ENCODE measurements at regions not wholly inside any gene's neighbourhood (a gene's known extent, or its start where the extent isn't known, plus 50 kb on each side); places are given as distances from the start of the nearest gene placed in this dataset.

- DNase-seq, result no peak
These were observed 94.5 kb downstream of the PDGFA start for GRCh38 chr7:424961-425793.

DNA sequence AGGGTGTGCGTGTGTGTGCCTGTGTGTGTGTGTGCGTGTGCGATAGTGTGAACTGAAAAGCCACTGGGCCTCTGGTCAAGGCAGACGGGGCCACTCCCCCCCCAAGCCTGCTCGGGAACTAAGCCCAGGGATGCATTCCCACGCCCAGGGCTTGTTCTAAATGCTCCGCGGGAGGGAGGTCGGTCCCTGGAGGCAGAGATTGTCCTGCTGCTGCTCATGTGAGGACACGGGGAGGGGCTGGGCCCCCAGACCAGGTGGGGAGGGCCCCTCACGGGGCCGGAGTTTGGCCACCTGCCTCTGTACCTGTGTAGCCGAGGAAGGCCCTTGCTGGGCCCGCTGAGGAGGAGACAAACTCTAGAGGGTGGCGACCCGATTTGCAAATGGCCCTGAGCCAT, 93.9 kb downstream of the PDGFA start:
- DNase-seq, result no peak

DNA sequence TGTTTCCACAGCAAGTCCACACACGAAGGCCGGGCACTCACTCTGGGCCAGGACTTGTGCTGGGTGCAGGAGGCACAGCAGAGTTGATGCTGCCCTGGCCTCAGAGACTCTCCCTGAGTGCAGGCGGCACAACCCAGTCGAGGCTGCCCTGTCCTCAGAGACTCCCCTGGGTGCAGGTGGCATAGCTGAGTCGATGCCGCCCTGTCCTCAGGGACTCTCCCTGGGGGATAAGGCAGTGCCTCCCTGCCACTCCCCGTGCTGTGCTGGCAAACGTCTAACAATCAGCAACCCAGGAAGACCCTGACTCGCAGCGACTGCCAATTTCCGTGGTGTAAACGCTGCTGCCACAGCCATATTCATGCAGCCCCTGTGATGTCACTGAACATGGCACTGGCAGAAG, 93.1 kb downstream of the PDGFA start:
- no peak for DNase-seq

DNA sequence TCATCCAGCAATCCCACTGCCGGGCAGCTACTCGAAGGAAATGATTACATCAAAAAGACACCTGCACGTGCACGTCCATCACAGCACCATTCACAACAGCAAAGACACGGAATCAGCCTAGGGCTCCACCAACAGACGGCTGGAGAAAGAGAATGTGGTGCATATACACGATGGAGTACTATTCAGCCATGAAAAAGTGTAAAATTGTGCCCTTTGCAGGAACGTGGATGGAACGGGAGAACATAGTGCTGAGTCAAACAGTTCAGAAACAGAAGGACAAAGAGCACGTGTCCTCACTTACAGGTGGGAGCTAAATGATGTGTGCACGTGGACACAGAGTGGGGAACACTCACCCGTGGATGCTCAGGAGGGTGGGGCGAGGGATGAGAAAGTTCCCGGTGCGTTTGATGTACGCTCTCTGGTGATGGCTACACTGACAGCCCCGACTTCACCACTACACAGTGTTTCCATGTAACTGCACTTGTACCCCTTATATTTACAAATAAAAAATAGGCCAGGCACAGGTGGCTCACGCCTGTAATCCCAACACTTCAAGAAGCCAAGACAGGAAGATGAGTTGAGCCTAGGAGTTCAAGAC, 92.0 kb downstream of the PDGFA start:
- DNase-seq, result no peak

DNA sequence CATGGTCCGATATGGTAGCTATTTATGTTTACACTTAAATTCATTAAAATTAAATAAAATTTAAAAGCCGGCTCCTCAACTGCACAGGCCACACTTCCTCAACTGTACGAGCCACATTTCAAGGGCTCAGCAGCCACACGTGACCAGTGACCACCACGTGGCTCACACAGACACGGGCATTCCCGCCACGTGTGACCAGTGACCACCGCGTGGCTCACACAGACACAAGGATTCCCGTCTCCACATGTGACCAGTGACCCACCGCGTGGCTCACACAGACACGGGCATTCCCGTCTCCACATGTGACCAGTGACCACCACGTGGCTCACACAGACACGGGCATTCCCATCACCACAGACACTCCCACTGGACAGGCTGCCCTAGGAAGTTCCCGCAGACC, 91.3 kb downstream of the PDGFA start:
- DNase-seq, result no peak

GRCh38 chr7:428927-429827, 90.5 kb downstream of the PDGFA start:
- DNase-seq, result no peak

DNA sequence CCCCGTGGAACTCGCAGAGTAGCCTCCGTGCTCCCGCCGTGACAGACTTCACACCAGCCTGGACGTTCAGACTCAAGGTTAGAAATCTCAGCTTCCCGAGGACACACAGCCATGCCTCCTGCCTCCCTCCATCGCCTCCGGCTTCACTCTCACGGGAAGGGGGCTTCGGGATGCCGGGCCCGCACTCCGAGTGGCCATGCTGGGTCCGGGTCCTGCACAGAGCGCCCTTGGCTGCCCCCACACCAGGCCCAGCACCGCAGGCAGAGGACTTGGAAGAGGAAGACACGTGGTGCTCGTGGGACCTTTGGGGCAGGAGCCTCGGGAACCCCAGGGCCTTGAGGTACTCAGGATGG, 89.8 kb downstream of the PDGFA start:
- no peak for DNase-seq

- DNase-seq, result no peak
These were observed 88.6 kb downstream of the PDGFA start for GRCh38 chr7:431041-431440.

DNA sequence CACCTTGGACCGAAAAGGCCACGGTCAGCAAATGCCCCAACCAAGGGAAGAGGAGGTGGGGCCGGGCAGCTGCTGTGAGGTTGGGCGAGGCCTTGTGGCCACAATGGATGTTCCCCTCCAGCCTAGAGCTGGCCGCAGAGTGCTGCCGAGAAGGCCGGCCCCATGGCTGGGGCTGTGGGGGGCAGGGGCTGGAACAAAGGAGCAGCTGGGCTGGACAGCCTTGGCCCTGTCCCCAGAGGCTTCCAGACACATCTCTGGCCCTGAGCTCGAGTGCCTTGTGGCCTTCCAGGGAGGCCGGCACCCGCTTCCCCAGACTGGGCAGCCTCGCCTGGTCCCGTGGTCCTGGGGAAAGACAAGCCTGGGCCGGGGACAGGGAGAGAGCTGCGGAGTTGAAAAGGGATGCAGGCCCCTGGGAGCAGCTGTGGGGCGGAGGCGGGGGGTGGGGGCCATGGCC, 88.0 kb downstream of the PDGFA start:
- no peak for DNase-seq

DNA sequence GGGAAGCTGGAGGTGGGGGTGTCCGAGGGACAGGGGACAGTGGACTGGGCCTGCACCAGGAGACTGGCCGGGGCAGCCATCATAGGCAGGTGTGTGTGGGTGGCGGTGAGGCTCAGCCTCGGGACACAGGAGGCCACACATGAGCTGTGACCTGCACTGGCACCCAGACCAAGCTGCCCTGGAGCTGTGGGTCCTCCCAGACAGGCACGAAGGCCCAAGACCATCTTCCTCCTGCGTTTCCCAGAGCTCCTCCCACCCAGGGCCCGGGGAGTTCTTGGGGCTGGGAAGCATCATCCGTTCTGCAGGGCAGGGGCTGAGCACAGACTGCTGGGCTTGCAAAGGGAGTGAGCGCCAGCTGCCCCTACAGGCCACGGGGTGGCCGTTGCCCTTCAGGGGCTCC, 87.4 kb downstream of the PDGFA start:
- DNase-seq, result no peak

GRCh38 chr7:432933-433332, 86.7 kb downstream of the PDGFA start:
- no peak for DNase-seq

DNA sequence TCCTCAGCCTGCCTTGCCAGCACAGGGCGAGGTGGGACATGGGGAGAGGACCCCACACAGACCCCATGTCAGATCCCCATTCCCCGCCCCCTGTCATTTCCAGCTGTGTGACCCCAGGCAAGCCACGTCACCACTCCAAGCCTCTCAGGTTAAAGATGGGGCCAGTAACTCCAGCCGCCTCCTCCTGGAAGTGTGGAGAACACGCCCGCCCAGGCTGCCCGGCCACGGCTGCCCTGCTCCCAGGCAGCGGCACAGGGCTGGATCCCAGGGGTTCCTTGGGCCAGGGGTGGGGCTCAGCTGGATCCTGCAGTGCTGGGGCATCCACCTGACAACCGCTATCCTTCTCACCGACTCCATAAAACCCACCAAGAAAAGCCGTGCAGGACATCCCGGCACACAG, 86.1 kb downstream of the PDGFA start:
- no peak for DNase-seq

GRCh38 chr7:434891-435629, 84.6 kb downstream of the PDGFA start:
- no peak for DNase-seq

DNA sequence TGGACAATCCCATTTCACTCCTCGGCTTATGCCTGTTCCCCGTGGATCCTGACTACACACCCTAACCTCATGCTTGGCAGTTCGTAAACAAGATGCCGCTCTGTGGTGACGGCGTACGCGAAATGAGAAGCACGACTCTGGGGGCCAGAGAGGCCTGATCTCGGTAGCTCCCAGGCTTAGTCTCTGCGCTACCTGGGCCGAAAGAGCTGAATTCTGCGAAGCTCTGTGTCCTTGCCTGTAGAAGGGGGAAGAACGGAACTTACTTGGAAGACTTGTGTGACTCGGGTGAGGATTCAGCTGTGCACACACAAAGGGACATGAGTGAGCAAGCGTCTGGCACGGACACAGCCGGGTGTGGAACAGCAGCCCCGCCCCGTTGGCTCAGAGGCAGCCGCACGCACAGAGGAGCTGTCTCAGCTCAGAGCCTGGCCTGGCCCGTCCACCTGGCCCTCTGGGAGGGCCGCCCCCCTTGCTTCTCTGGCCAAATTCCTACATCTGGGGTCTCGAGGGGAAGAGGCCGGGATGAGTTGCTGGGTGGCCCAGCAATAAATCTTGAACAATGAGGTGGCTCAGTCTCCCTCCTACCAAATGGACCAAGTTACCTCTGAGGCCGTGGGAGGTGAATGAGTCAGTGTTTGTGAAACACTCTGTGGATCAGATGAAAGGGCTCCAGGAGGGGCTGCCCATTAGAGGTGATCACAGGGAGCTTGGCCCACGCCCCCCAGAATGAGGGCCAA, 83.8 kb downstream of the PDGFA start:
- DNase-seq, result no peak

DNA sequence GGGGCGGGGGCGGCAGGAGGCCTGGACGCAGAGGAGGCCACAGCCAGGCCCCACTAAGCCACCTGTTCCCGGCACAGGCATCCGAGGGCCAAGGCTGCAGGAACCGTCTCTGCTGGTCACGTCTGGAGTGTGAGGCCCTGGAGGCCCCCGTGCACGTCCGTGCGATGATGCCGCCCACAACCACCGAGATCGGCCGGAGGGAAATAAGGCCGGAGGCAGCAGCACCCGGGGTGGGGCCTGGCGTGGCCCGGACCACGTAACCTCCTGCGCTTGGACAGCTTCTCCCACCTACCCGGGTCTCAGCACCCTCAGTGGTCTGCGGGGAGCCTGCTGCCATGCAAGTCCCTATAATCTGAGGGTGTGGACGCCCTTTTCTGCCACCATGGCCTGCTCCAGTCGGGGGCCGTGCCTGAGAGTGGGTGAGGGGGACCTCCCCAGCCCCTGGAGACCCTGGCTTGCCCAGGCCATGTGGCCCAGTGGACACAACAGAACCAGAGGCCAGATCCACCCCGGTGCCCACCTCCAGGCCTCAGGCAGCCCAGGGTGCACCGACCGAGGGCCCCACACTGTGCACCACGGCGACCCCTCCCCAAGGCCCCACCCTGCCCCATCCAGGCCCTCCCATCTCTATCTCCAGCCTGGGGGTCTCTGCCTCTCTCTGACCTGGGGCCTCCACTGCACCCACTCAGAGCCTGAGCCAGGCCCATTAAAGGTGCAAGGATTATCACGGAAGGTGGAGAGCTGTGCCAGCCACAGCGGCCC, 83.1 kb downstream of the PDGFA start:
- no peak for DNase-seq

- DNase-seq, result no peak
These were observed 82.1 kb downstream of the PDGFA start for GRCh38 chr7:437329-438251.

GRCh38 chr7:438361-438760, 81.3 kb downstream of the PDGFA start:
- DNase-seq, result no peak

- DNase-seq, result no peak
These were observed 80.7 kb downstream of the PDGFA start for GRCh38 chr7:438916-439315.

- no peak for DNase-seq
These were observed 79.4 kb downstream of the PDGFA start for GRCh38 chr7:440059-440749.

All from AML-193 (cell line).